ENCODE measurements at regions not wholly inside any gene's neighbourhood (a gene's known extent, or its start where the extent isn't known, plus 50 kb on each side); places are given as distances from the start of the nearest gene placed in this dataset.

GRCh38 chr17:12603566-12603965 lies 62.1 kb upstream of the MYOCD start:
- ChIA-PET POLR2A (no interaction called here), CTCF (no interaction called here)
- no peak for DNase-seq (ENCODE audit: extremely low spot score)
- TF ChIP-seq HDGF (IDR thresholded peaks at IDR 0.05; ENCODE audit: borderline replicate concordance) (no peak), SP1 (IDR thresholded peaks at IDR 0.05) (no peak), ARNT (IDR thresholded peaks at IDR 0.05) (no peak), L3MBTL2 (conservative IDR thresholded peaks at IDR 0.05) (no peak), TARDBP (IDR thresholded peaks at IDR 0.05) (no peak), NFRKB (IDR thresholded peaks at IDR 0.05) (no peak), CTBP1 (IDR thresholded peaks at IDR 0.05; ENCODE audit: borderline replicate concordance) (no peak), ELF4 (IDR thresholded peaks at IDR 0.05) (no peak), ZNF384 (IDR thresholded peaks at IDR 0.05) (no peak), FOXM1 (IDR thresholded peaks at IDR 0.05; ENCODE audit: borderline replicate concordance) (no peak), FOXA1 (IDR thresholded peaks at IDR 0.05) (no peak), FOXK2 (IDR thresholded peaks at IDR 0.05) (no peak), BHLHE40 (IDR thresholded peaks at IDR 0.05; ENCODE audit: borderline replicate concordance) (no peak)

GRCh38 chr17:12605222-12605621 lies 60.5 kb upstream of the MYOCD start:
- CTCF ChIA-PET = no interaction called here
- TF ChIP-seq HDGF (IDR thresholded peaks at IDR 0.05; ENCODE audit: borderline replicate concordance) (no peak), CTBP1 (IDR thresholded peaks at IDR 0.05; ENCODE audit: borderline replicate concordance) (no peak), L3MBTL2 (conservative IDR thresholded peaks at IDR 0.05) (no peak), TARDBP (IDR thresholded peaks at IDR 0.05) (no peak), ELF4 (IDR thresholded peaks at IDR 0.05) (no peak), FOXK2 (IDR thresholded peaks at IDR 0.05) (no peak), BHLHE40 (IDR thresholded peaks at IDR 0.05; ENCODE audit: borderline replicate concordance) (no peak)
- POLR2A ChIA-PET = no interaction called here
- DNase-seq (ENCODE audit: extremely low spot score) = no peak

GRCh38 chr17:12613566-12613965 lies 52.1 kb upstream of the MYOCD start:
- POLR2A ChIA-PET = no interaction called here
- TF ChIP-seq NFRKB (IDR thresholded peaks at IDR 0.05) = no peak
- TF ChIP-seq SP1 (IDR thresholded peaks at IDR 0.05) = no peak
- TF ChIP-seq, protein P1, sequence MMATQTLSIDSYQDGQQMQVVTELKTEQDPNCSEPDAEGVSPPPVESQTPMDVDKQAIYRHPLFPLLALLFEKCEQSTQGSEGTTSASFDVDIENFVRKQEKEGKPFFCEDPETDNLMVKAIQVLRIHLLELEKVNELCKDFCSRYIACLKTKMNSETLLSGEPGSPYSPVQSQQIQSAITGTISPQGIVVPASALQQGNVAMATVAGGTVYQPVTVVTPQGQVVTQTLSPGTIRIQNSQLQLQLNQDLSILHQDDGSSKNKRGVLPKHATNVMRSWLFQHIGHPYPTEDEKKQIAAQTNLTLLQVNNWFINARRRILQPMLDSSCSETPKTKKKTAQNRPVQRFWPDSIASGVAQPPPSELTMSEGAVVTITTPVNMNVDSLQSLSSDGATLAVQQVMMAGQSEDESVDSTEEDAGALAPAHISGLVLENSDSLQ (IDR thresholded peaks at IDR 0.05) = no peak
- no peak for TF ChIP-seq SUZ12 (IDR thresholded peaks at IDR 0.05)
- no peak for DNase-seq (ENCODE audit: extremely low spot score)
- CTCF ChIA-PET = no interaction called here
